IMR-90 (cell line): ENCODE measurements at regions not wholly inside any gene's neighbourhood (a gene's known extent, or its start where the extent isn't known, plus 50 kb on each side); places are given as distances from the start of the nearest gene placed in this dataset.

Source experiments
- ATAC-seq: fragments of 200-7000 bp; cut with Tn5 transposase; 2 replicates; pipeline ENCODE4 v1.9.1; 2020; ENCODE audit warnings: low read depth, mild to moderate bottlenecking, moderate library complexity
- BruUV-seq: library from RNA; stranded (reverse); fragments of 400-500 nt; replicated peaks from 2 replicates; lab custom pipeline; 2021; lab: Mats Ljungman, UMichigan
- CTCF ChIA-PET: fragments of 300-600 bp; formaldehyde crosslinking; extraction: SDS; loops from one replicate; lab custom pipeline; 2021; ENCODE audit warnings: antibody characterized with exemption; lab: Yijun Ruan, JAX
- POLR2A ChIA-PET: fragments of 300-600 bp; sonication (Branson Sonifier 250); formaldehyde crosslinking; loops from one replicate; lab custom pipeline; 2022; ENCODE audit warnings: antibody characterized with exemption; ENCODE audit not compliant: unreplicated experiment; lab: Charles Lee
- DNase-seq: peaks from one replicate; pipeline ENCODE4 v3.0.0; 2013
- H2AFZ ChIP-seq: replicated peaks from 2 replicates; pipeline ENCODE3; 2013; ENCODE audit warnings: low read length, mild to moderate bottlenecking; ENCODE audit not compliant: poor library complexity
- H2AK5ac ChIP-seq: 2 replicates; pipeline ENCODE4 v1.6.1; 2013; ENCODE audit warnings: low read depth, low read length, inconsistent platforms
- H2AK9ac ChIP-seq: replicated peaks from 2 replicates; pipeline ENCODE3; 2013; ENCODE audit warnings: mild to moderate bottlenecking, low read depth, low read length, moderate library complexity; ENCODE audit not compliant: poor library complexity
- H2BK120ac ChIP-seq: 2 replicates; pipeline ENCODE4 v1.6.1; 2013; ENCODE audit warnings: low read depth, low read length, inconsistent platforms
- H2BK15ac ChIP-seq: 3 replicates; pipeline ENCODE4 v1.6.1; 2013; ENCODE audit warnings: low read depth, low read length, inconsistent platforms
- H2BK20ac ChIP-seq: 2 replicates; pipeline ENCODE4 v1.6.1; 2013; ENCODE audit warnings: low read depth, mild to moderate bottlenecking, inconsistent platforms, low read length, moderate library complexity
- H2BK5ac ChIP-seq: 2 replicates; pipeline ENCODE4 v1.6.1; 2013; ENCODE audit warnings: mild to moderate bottlenecking, low read depth, low read length, inconsistent platforms; ENCODE audit not compliant: poor library complexity, severe bottlenecking
- H3K14ac ChIP-seq: replicated peaks from 2 replicates; pipeline ENCODE4 v1.6.1; 2013; ENCODE audit warnings: low read depth, low read length, inconsistent platforms
- H3K18ac ChIP-seq: 2 replicates; pipeline ENCODE4 v1.6.1; 2013; ENCODE audit warnings: low read depth, low read length, control low read depth
- H3K23ac ChIP-seq: 2 replicates; pipeline ENCODE4 v1.6.1; 2013; ENCODE audit warnings: low read depth, low read length, inconsistent platforms
- H3K27ac ChIP-seq: 2 replicates; pipeline ENCODE4 v1.5.1; 2013; ENCODE audit warnings: mild to moderate bottlenecking, control low read depth, low read length; ENCODE audit not compliant: insufficient read depth
- H3K27me3 ChIP-seq: 2 replicates; pipeline ENCODE4 v1.6.1; 2013; ENCODE audit warnings: low read length; ENCODE audit not compliant: control insufficient read depth, insufficient read depth
- H3K36me3 ChIP-seq: 2 replicates; pipeline ENCODE4 v1.6.1; 2013; ENCODE audit warnings: low read length, mixed read lengths; ENCODE audit not compliant: control insufficient read depth, insufficient read depth
- H3K4ac ChIP-seq: 2 replicates; pipeline ENCODE4 v1.6.1; 2013; ENCODE audit warnings: low read depth, low read length, inconsistent platforms
- H3K4me1 ChIP-seq: 2 replicates; pipeline ENCODE4 v1.6.1; 2013; ENCODE audit warnings: low read length, mixed read lengths; ENCODE audit not compliant: control insufficient read depth, insufficient read depth
- H3K4me2 ChIP-seq: 2 replicates; pipeline ENCODE4 v1.6.1; 2013; ENCODE audit warnings: low read depth, mild to moderate bottlenecking, control low read depth, low read length, moderate library complexity
- H3K4me3 ChIP-seq: 2 replicates; pipeline ENCODE4 v1.5.1; 2013; ENCODE audit warnings: low read depth, mild to moderate bottlenecking, control low read depth, low read length, moderate library complexity; ENCODE audit not compliant: insufficient read depth
- H3K56ac ChIP-seq: 2 replicates; pipeline ENCODE4 v1.6.1; 2013; ENCODE audit warnings: low read length, inconsistent platforms; ENCODE audit not compliant: insufficient read depth; ENCODE audit errors: extremely low read depth
- H3K79me1 ChIP-seq, 2 experiments: 2 replicates each; pipeline ENCODE4 v1.6.1; 2013; ENCODE audit warnings: low read length in 2 of 2, inconsistent platforms in 1 of 2, low read depth in 1 of 2
- H3K9ac ChIP-seq: 2 replicates; pipeline ENCODE4 v1.6.1; 2013; ENCODE audit warnings: low read depth, low read length, control low read depth
- H3K9me1 ChIP-seq: 2 replicates; pipeline ENCODE4 v1.6.1; 2013; ENCODE audit warnings: low read length, inconsistent platforms; ENCODE audit not compliant: insufficient read depth
- H3K9me3 ChIP-seq: 2 replicates; pipeline ENCODE4 v1.6.1; 2013; ENCODE audit warnings: low read length; ENCODE audit not compliant: control insufficient read depth, insufficient read depth
- H4K20me1 ChIP-seq: 2 replicates; pipeline ENCODE4 v1.6.1; 2013; ENCODE audit warnings: low read length, inconsistent platforms; ENCODE audit not compliant: insufficient read depth
- H4K5ac ChIP-seq: 2 replicates; pipeline ENCODE4 v1.6.1; 2013; ENCODE audit warnings: mild to moderate bottlenecking, low read depth, low read length, control low read depth
- H4K8ac ChIP-seq, 2 experiments: 2 replicates each; pipeline ENCODE4 v1.6.1; 2013; ENCODE audit warnings: low read depth in 2 of 2, low read length in 2 of 2, control low read depth in 1 of 2, inconsistent platforms in 1 of 2
- H4K91ac ChIP-seq: 2 replicates; pipeline ENCODE4 v1.6.1; 2013; ENCODE audit warnings: low read depth, low read length, inconsistent platforms; ENCODE audit not compliant: insufficient read depth
- BHLHE40 ChIP-seq: fragments of 150-350 bp; IDR thresholded peaks from 2 replicates; pipeline ENCODE4 v1.6.1; 2016; ENCODE audit warnings: mild to moderate bottlenecking, low read depth, low read length
- CEBPB ChIP-seq: IDR thresholded peaks from 2 replicates; pipeline ENCODE4 v1.6.1; 2012; ENCODE audit warnings: low read depth, low read length, improper control_type of control experiment
- CHD1 ChIP-seq: IDR thresholded peaks from 2 replicates; pipeline ENCODE4 v1.6.1; 2012; ENCODE audit warnings: low read depth, low read length, improper control_type of control experiment
- FOS ChIP-seq: fragments of 150-350 bp; IDR thresholded peaks from 2 replicates; pipeline ENCODE4 v1.6.1; 2016; ENCODE audit warnings: low read depth, low read length
- MAFK ChIP-seq: IDR thresholded peaks from 2 replicates; pipeline ENCODE4 v1.6.1; 2012; ENCODE audit warnings: low read depth, low read length, improper control_type of control experiment
- MAZ ChIP-seq: IDR thresholded peaks from 2 replicates; pipeline ENCODE4 v1.6.1; 2012; ENCODE audit warnings: low read depth, mild to moderate bottlenecking, low read length, improper control_type of control experiment, moderate library complexity, borderline replicate concordance
- MXI1 ChIP-seq: IDR thresholded peaks from 2 replicates; pipeline ENCODE4 v1.6.1; 2012; ENCODE audit warnings: low read depth, mild to moderate bottlenecking, low read length, moderate library complexity, borderline replicate concordance
- NFE2L2 ChIP-seq: fragments of 150-350 bp; IDR thresholded peaks from 2 replicates; pipeline ENCODE4 v1.6.1; 2016; ENCODE audit warnings: low read depth, mild to moderate bottlenecking, low read length
- POLR2A ChIP-seq: IDR thresholded peaks from 2 replicates; pipeline ENCODE4 v1.6.1; 2012; ENCODE audit warnings: mild to moderate bottlenecking, low read depth, low read length
- RAD21 ChIP-seq: IDR thresholded peaks from 2 replicates; pipeline ENCODE4 v1.6.1; 2012; ENCODE audit warnings: low read length, improper control_type of control experiment
- WGBS, 2 experiments: methylation state at CpG; one replicate each; pipeline versions ENCODE4 v1.1.5 to v1.1.7; 2013; ENCODE audit warnings: missing lambda C conversion rate in 2 of 2; ENCODE audit not compliant: insufficient read length in 1 of 2; ENCODE audit errors: extremely low coverage in 2 of 2; 5-methylcytosine and 5-hydroxymethylcytosine counted together
- dilution Hi-C: fragments of 300-500 bp; cut with HindIII; formaldehyde crosslinking; loops from one replicate; pipeline ENCODE4 v1.14.3; 2018; ENCODE audit warnings: low sequenced_read_pairs; ENCODE audit not compliant: unreplicated experiment
- in situ Hi-C: fragments of 300-500 bp; cut with MboI; formaldehyde crosslinking; loops from 3 replicates; pipeline ENCODE4 v1.14.3; 2019; ENCODE audit warnings: low sequenced_read_pairs, inconsistent platforms, mixed read lengths
- intact Hi-C: fragments of 100-400 bp; cut with micrococcal nuclease; formaldehyde crosslinking; loops from 2 replicates; pipeline ENCODE4 v1.10.0; 2022
- TF ChIP-seq, protein P1 (sequence below): fragments of 150-350 bp; IDR thresholded peaks from 2 replicates; pipeline ENCODE4 v1.6.1; 2017; ENCODE audit warnings: mild to moderate bottlenecking, antibody characterized with exemption, low read length, low read depth
- TF ChIP-seq, protein P2 (sequence below): fragments of 150-350 bp; IDR thresholded peaks from 2 replicates; pipeline ENCODE4 v1.6.1; 2016; ENCODE audit warnings: low read depth, mild to moderate bottlenecking, low read length, moderate library complexity, borderline replicate concordance
- TF ChIP-seq, protein P3 (sequence below): conservative IDR thresholded peaks from 2 replicates; pipeline ENCODE4 v1.5.1; 2012; ENCODE audit warnings: mild to moderate bottlenecking, low read depth, low read length, improper control_type of control experiment

DNA sequence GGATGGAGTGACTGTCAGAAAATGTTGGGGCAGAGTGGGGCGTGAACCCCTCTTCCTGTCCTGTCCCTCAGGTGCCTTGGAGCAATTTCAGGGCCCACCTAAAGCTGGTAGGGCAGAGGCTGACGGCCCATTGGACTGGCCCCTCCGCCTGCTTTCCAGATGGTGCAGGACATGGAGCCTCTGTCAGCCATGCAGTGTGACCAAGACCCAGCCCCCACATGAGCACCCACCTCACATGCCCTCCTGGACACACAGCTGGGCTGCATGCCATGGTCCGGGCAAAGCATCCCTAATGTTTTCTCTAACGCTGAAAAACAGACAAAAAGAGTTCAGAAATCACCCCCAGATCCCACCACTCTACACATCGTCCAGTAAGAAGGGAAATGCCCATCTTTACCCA lies 51.3 kb upstream of the PSAP start:
- in situ Hi-C loops = loop anchor here (5.0 kb wide), 1 partner anchor 145 kb away; no protein-coding TSS in a partner anchor

More for the DNA sequence above, 51.3 kb upstream of the PSAP start:
- TF ChIP-seq, protein P1, sequence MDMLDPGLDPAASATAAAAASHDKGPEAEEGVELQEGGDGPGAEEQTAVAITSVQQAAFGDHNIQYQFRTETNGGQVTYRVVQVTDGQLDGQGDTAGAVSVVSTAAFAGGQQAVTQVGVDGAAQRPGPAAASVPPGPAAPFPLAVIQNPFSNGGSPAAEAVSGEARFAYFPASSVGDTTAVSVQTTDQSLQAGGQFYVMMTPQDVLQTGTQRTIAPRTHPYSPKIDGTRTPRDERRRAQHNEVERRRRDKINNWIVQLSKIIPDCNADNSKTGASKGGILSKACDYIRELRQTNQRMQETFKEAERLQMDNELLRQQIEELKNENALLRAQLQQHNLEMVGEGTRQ = no peak
- no peak for TF ChIP-seq CEBPB
- TF ChIP-seq, protein P2, sequence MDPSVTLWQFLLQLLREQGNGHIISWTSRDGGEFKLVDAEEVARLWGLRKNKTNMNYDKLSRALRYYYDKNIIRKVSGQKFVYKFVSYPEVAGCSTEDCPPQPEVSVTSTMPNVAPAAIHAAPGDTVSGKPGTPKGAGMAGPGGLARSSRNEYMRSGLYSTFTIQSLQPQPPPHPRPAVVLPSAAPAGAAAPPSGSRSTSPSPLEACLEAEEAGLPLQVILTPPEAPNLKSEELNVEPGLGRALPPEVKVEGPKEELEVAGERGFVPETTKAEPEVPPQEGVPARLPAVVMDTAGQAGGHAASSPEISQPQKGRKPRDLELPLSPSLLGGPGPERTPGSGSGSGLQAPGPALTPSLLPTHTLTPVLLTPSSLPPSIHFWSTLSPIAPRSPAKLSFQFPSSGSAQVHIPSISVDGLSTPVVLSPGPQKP = no peak
- no peak for TF ChIP-seq MXI1
- TF ChIP-seq RAD21 = no peak
- TF ChIP-seq BHLHE40 = no peak
- no peak for TF ChIP-seq FOS
- TF ChIP-seq NFE2L2 = no peak
- TF ChIP-seq CHD1 = no peak
- no peak for TF ChIP-seq MAFK
- TF ChIP-seq POLR2A = no peak
- TF ChIP-seq, protein P3, sequence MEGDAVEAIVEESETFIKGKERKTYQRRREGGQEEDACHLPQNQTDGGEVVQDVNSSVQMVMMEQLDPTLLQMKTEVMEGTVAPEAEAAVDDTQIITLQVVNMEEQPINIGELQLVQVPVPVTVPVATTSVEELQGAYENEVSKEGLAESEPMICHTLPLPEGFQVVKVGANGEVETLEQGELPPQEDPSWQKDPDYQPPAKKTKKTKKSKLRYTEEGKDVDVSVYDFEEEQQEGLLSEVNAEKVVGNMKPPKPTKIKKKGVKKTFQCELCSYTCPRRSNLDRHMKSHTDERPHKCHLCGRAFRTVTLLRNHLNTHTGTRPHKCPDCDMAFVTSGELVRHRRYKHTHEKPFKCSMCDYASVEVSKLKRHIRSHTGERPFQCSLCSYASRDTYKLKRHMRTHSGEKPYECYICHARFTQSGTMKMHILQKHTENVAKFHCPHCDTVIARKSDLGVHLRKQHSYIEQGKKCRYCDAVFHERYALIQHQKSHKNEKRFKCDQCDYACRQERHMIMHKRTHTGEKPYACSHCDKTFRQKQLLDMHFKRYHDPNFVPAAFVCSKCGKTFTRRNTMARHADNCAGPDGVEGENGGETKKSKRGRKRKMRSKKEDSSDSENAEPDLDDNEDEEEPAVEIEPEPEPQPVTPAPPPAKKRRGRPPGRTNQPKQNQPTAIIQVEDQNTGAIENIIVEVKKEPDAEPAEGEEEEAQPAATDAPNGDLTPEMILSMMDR = no peak
- no peak for TF ChIP-seq MAZ
- intact Hi-C loops (no loop called here), dilution Hi-C loops (no loop called here)
- no TSS peak for BruUV-seq
- Histone ChIP-seq H3K9ac (no peak overlapping the region), H3K27ac (no peak overlapping the region), H2BK15ac (no peak overlapping the region), H3K4ac (no peak overlapping the region), H2BK20ac (no peak overlapping the region), H4K8ac (no peak overlapping the region), H4K5ac (no peak overlapping the region), H2BK5ac (no peak overlapping the region), H3K79me1 (no peaks in the 10 kb centered on the region), H3K14ac (no peak overlapping the region), H3K9me1 (no peaks in the 10 kb centered on the region), H3K9me3 (no peaks in the 10 kb centered on the region), H3K36me3 (no peaks in the 10 kb centered on the region), H2AK5ac (no peak overlapping the region), H4K91ac (no peak overlapping the region), H3K4me2 (no peak overlapping the region), H4K20me1 (no peaks in the 10 kb centered on the region), H3K4me3 (no peak overlapping the region), H3K18ac (no peak overlapping the region), H3K4me1 (no peaks in the 10 kb centered on the region), H2AFZ (no peak overlapping the region), H3K56ac (no peak overlapping the region), H2BK120ac (no peak overlapping the region), H3K23ac (no peak overlapping the region), H2AK9ac (no peak overlapping the region), H3K27me3 (peaks cover 4% of the 10 kb centered on the region; the same call in 1 of the 2 replicates)
- no peak for DNase-seq
- no CpG with 5 or more reads among the region's 6 CpGs for WGBS, 2 experiments
- ChIA-PET POLR2A (no interaction called here), CTCF (interaction anchor here (0.9 to 1.7 kb wide), 2 partner anchors 14 to 146 kb away, joined by 4 to 6 read pairs; no protein-coding TSS in a partner anchor)
- ATAC-seq = no peak
